H1 (cell line): ENCODE measurements at regions not wholly inside any gene's neighbourhood (a gene's known extent, or its start where the extent isn't known, plus 50 kb on each side); places are given as distances from the start of the nearest gene placed in this dataset.

ENCODE experiments used
- CTCF ChIA-PET: fragments of 300-600 bp; sonication (Branson Sonifier 250); formaldehyde crosslinking; loops from one replicate; lab custom pipeline; 2021; ENCODE audit not compliant: partially characterized antibody; lab: Charles Lee
- POLR2A ChIA-PET: fragments of 300-600 bp; sonication (Branson Sonifier 250); formaldehyde crosslinking; loops from one replicate; lab custom pipeline; 2021; ENCODE audit warnings: inconsistent platforms; ENCODE audit not compliant: partially characterized antibody; lab: Charles Lee
- DNase-seq, 2 experiments: peaks; one replicate each; pipeline versions ENCODE4 v3.0.0 to v3.0.0-alpha.2; 2010 to 2022; ENCODE audit warnings: low spot score in 2 of 2, low read depth in 1 of 2, mixed read lengths in 1 of 2
- FAIRE-seq: peaks from 2 replicates; lab custom pipeline; 2011; peaks lifted over from hg19 to GRCh38; lab: Jason Lieb, UNC
- H2AFZ ChIP-seq: 2 replicates; pipeline ENCODE4 v1.8.1; 2012; ENCODE audit warnings: low read length, inconsistent platforms
- H2AK5ac ChIP-seq: 2 replicates; pipeline ENCODE4 v1.6.1; 2013; ENCODE audit warnings: low read depth, low read length
- H2BK120ac ChIP-seq: replicated peaks from 2 replicates; pipeline ENCODE3; 2013; ENCODE audit warnings: low read depth, low read length, inconsistent platforms
- H2BK12ac ChIP-seq: 2 replicates; pipeline ENCODE4 v1.6.1; 2013; ENCODE audit warnings: low read depth, low read length
- H2BK15ac ChIP-seq: 2 replicates; pipeline ENCODE4 v1.6.1; 2013; ENCODE audit warnings: low read length
- H2BK20ac ChIP-seq: 2 replicates; pipeline ENCODE4 v1.6.1; 2013; ENCODE audit warnings: low read length
- H2BK5ac ChIP-seq: 2 replicates; pipeline ENCODE4 v1.6.1; 2013; ENCODE audit warnings: low read depth, low read length
- H3K14ac ChIP-seq: 2 replicates; pipeline ENCODE4 v1.6.1; 2013; ENCODE audit warnings: inconsistent platforms; ENCODE audit not compliant: insufficient read length
- H3K18ac ChIP-seq: 2 replicates; pipeline ENCODE4 v1.6.1; 2013; ENCODE audit warnings: low read length; ENCODE audit errors: extremely low read depth
- H3K23ac ChIP-seq: 2 replicates; pipeline ENCODE4 v1.6.1; 2013; ENCODE audit warnings: inconsistent platforms; ENCODE audit not compliant: insufficient read length
- H3K23me2 ChIP-seq: 2 replicates; pipeline ENCODE4 v1.6.1; 2013; ENCODE audit warnings: low read depth, low read length
- H3K27ac ChIP-seq: 2 replicates; pipeline ENCODE4 v1.6.1; 2011; ENCODE audit warnings: low read depth, low read length, inconsistent platforms
- H3K27me3 ChIP-seq, 4 experiments: replicated peaks in 1 of 4; 1 replicate in 1 of 4; 2 replicates in 3 of 4; pipeline versions ENCODE4 v1.6.1 to v1.8.1; 2011 to 2013; ENCODE audit warnings: low read length in 3 of 4, mild to moderate bottlenecking in 3 of 4, inconsistent platforms in 2 of 4, mixed read lengths in 2 of 4, moderate library complexity in 1 of 4; ENCODE audit not compliant: control insufficient read depth in 3 of 4, insufficient read depth in 3 of 4; ENCODE audit errors: extremely low read depth in 1 of 4
- H3K36me3 ChIP-seq, 4 experiments: 2 replicates each; pipeline versions ENCODE4 v1.6.1 to v1.8.1; 2011 to 2013; ENCODE audit warnings: mild to moderate bottlenecking in 4 of 4, low read length in 3 of 4, moderate library complexity in 2 of 4, control low read depth in 1 of 4, inconsistent platforms in 1 of 4; ENCODE audit not compliant: insufficient read depth in 4 of 4, control insufficient read depth in 2 of 4
- H3K4ac ChIP-seq: replicated peaks from 2 replicates; pipeline ENCODE3; 2013; ENCODE audit warnings: low read length, low read depth, mixed read lengths, inconsistent platforms; ENCODE audit not compliant: insufficient read length
- H3K4me1 ChIP-seq, 4 experiments: replicated peaks in 1 of 4; 1 replicate in 1 of 4; 2 replicates in 3 of 4; pipeline versions ENCODE4 v1.6.1 to v1.8.1; 2011 to 2013; ENCODE audit warnings: low read length in 3 of 4, inconsistent platforms in 2 of 4, mixed read lengths in 1 of 4; ENCODE audit not compliant: insufficient read depth in 4 of 4, control insufficient read depth in 3 of 4
- H3K4me2 ChIP-seq, 2 experiments: 2 replicates each; pipeline versions ENCODE4 v1.6.1 to v1.8.1; 2011 to 2013; ENCODE audit warnings: low read depth in 2 of 2, low read length in 2 of 2, control low read depth in 1 of 2, inconsistent platforms in 1 of 2, mild to moderate bottlenecking in 1 of 2; ENCODE audit not compliant: insufficient read depth in 1 of 2
- H3K4me3 ChIP-seq, 4 experiments: fragments of 200-600, 300-600 bp in 1 of 4; sonication (generic), shearing (Covaris generic), sonication (Bioruptor Twin) in 1 of 4; 2 replicates each; pipeline versions ENCODE4 v1.5.1 to v1.8.1; 2011 to 2016; ENCODE audit warnings: low read length in 4 of 4, low read depth in 3 of 4, control low read depth in 2 of 4, inconsistent platforms in 2 of 4, mild to moderate bottlenecking in 2 of 4, mixed read lengths in 1 of 4, moderate library complexity in 1 of 4; ENCODE audit not compliant: insufficient read depth in 2 of 4; ENCODE audit errors: extremely low read depth in 1 of 4
- H3K56ac ChIP-seq: replicated peaks from 2 replicates; pipeline ENCODE3; 2013; ENCODE audit warnings: low read depth, mild to moderate bottlenecking, mixed read lengths, low read length, inconsistent platforms; ENCODE audit not compliant: insufficient read length
- H3K79me1 ChIP-seq: 2 replicates; pipeline ENCODE4 v1.6.1; 2013; ENCODE audit warnings: low read depth, low read length, control low read depth
- H3K79me2 ChIP-seq, 2 experiments: 2 replicates each; pipeline versions ENCODE4 v1.6.1 to v1.8.1; 2012 to 2013; ENCODE audit warnings: low read length in 2 of 2, mild to moderate bottlenecking in 2 of 2, inconsistent platforms in 1 of 2; ENCODE audit not compliant: insufficient read depth in 2 of 2, control insufficient read depth in 1 of 2
- H3K9ac ChIP-seq, 4 experiments: replicated peaks in 1 of 4; 1 replicate in 1 of 4; 2 replicates in 3 of 4; pipeline versions ENCODE4 v1.6.1 to v1.8.1; 2011 to 2013; ENCODE audit warnings: low read depth in 3 of 4, low read length in 3 of 4, control low read depth in 2 of 4, mild to moderate bottlenecking in 2 of 4, moderate library complexity in 2 of 4, inconsistent platforms in 1 of 4; ENCODE audit errors: extremely low read depth in 1 of 4
- H3K9me3 ChIP-seq, 2 experiments: 2 replicates each; pipeline versions ENCODE4 v1.6.1 to v1.8.1; 2012 to 2013; ENCODE audit warnings: mild to moderate bottlenecking in 2 of 2, moderate library complexity in 2 of 2, control low read depth in 1 of 2, inconsistent platforms in 1 of 2, low read depth in 1 of 2, low read length in 1 of 2, mixed read lengths in 1 of 2; ENCODE audit not compliant: insufficient read depth in 2 of 2
- H4K20me1 ChIP-seq, 2 experiments: replicated peaks in 1 of 2; 2 replicates each; pipeline versions ENCODE3 to v1.8.1; 2011 to 2013; ENCODE audit warnings: inconsistent platforms in 2 of 2, low read length in 2 of 2, mild to moderate bottlenecking in 1 of 2; ENCODE audit not compliant: insufficient read depth in 2 of 2, control insufficient read depth in 1 of 2
- H4K5ac ChIP-seq: 2 replicates; pipeline ENCODE4 v1.6.1; 2013; ENCODE audit warnings: low read length, low read depth, mixed read lengths, inconsistent platforms; ENCODE audit not compliant: insufficient read length
- H4K8ac ChIP-seq: 2 replicates; pipeline ENCODE4 v1.8.0; 2013; ENCODE audit warnings: mild to moderate bottlenecking, moderate library complexity, low read length, inconsistent platforms; ENCODE audit not compliant: insufficient read depth; ENCODE audit errors: extremely low read depth
- H4K91ac ChIP-seq: replicated peaks from 2 replicates; pipeline ENCODE3; 2013; ENCODE audit warnings: low read length, mixed read lengths, inconsistent platforms; ENCODE audit not compliant: insufficient read length
- ASH2L ChIP-seq: fragments of 200-600, 300-600 bp; sonication (generic); IDR thresholded peaks from one replicate; pipeline ENCODE4 v1.7.1; 2017; ENCODE audit warnings: low read length
- CEBPB ChIP-seq: IDR thresholded peaks from 2 replicates; pipeline ENCODE4 v1.6.1; 2012; ENCODE audit warnings: low read depth, low read length
- HDAC2 ChIP-seq, 2 experiments: fragments of 300-600 bp in 1 of 2; sonication (generic) in 1 of 2; IDR thresholded peaks; 2 replicates each; pipeline ENCODE4 v1.6.1; 2011 to 2012; ENCODE audit warnings: low read depth in 2 of 2, low read length in 2 of 2, mild to moderate bottlenecking in 2 of 2, moderate library complexity in 2 of 2, borderline replicate concordance in 1 of 2, inconsistent platforms in 1 of 2
- KDM4A ChIP-seq: IDR thresholded peaks from one replicate; pipeline ENCODE4 v1.7.1; 2012; ENCODE audit warnings: low read depth, mild to moderate bottlenecking, moderate library complexity, low read length, inconsistent platforms; ENCODE audit not compliant: severe bottlenecking
- NRF1 ChIP-seq: IDR thresholded peaks from 2 replicates; pipeline ENCODE4 v1.6.1; 2011; ENCODE audit warnings: mild to moderate bottlenecking, low read depth, low read length, improper control_type of control experiment
- RFX5 ChIP-seq: IDR thresholded peaks from 2 replicates; pipeline ENCODE4 v1.6.1; 2011; ENCODE audit warnings: low read depth, low read length, improper control_type of control experiment, borderline replicate concordance
- RXRA ChIP-seq: IDR thresholded peaks from 2 replicates; pipeline ENCODE4 v1.6.1; 2011; ENCODE audit warnings: low read depth, mild to moderate bottlenecking, low read length, moderate library complexity; ENCODE audit not compliant: insufficient read depth
- SIX5 ChIP-seq: IDR thresholded peaks from 2 replicates; pipeline ENCODE4 v1.6.1; 2011; ENCODE audit warnings: mild to moderate bottlenecking, low read depth, low read length
- WGBS, 2 experiments: shearing (Covaris generic) in 1 of 2; methylation state at CpG; one replicate each; pipeline versions ENCODE4 v1.1.6 to v1.1.7; 2013 to 2015; ENCODE audit warnings: low lambda C conversion rate in 2 of 2, mixed read lengths in 2 of 2, inconsistent platforms in 1 of 2, low coverage in 1 of 2, missing lambda C conversion rate in 1 of 2; ENCODE audit not compliant: insufficient replicate concordance in 2 of 2, insufficient coverage in 1 of 2, insufficient read length in 1 of 2; ENCODE audit errors: extremely low coverage in 1 of 2, missing lambda C conversion rate in 1 of 2; 5-methylcytosine and 5-hydroxymethylcytosine counted together

GRCh38 chr2:21993002-21993401 is 869.2 kb downstream of the TDRD15 start:
- Histone ChIP-seq H3K27ac (no peak overlapping the region), H4K91ac (no peak overlapping the region), H3K36me3 (no peaks in the 10 kb centered on the region), H3K4me1 (no peaks in the 10 kb centered on the region), H3K14ac (no peak overlapping the region), H4K20me1 (no peaks in the 10 kb centered on the region), H3K9me3 (peaks cover 19 to 30% of the 10 kb centered on the region in 2 experiments), H3K9ac (no peak overlapping the region), H2BK120ac (no peak overlapping the region), H3K56ac (no peak overlapping the region), H2BK15ac (no peak overlapping the region), H2BK5ac (no peak overlapping the region), H4K8ac (no peak overlapping the region), H2AK5ac (no peak overlapping the region), H3K23ac (no peak overlapping the region), H3K4me2 (no peak overlapping the region), H2BK12ac (no peak overlapping the region), H3K27me3 (no peaks in the 10 kb centered on the region), H3K23me2 (no peaks in the 10 kb centered on the region), H3K4me3 (no peak overlapping the region), H2AFZ (no peak overlapping the region), H2BK20ac (no peak overlapping the region), H3K79me1 (no peaks in the 10 kb centered on the region), H3K4ac (no peak overlapping the region), H4K5ac (no peak overlapping the region), H3K18ac (no peak overlapping the region), H3K79me2 (no peaks in the 10 kb centered on the region)
- DNase-seq (no peak), FAIRE-seq (no peak)
- WGBS, 2 experiments = 82% methylated on average over 1 of the region's 1 CpG; no CpG with 5 or more reads in 1 of the 2 experiments
- TF ChIP-seq SIX5 (no peak), KDM4A (no peak), CEBPB (no peak), ASH2L (no peak), RFX5 (no peak), NRF1 (no peak), RXRA (no peak), HDAC2 (IDR thresholded peaks at IDR 0.05; ENCODE audit: borderline replicate concordance in 1 of 2, low read depth in 2 of 2, low read length in 2 of 2) (no peak)
- CTCF ChIA-PET = no interaction called here
- POLR2A ChIA-PET = no interaction called here
